ENCODE measurements at regions not wholly inside any gene's neighbourhood (a gene's known extent, or its start where the extent isn't known, plus 50 kb on each side); places are given as distances from the start of the nearest gene placed in this dataset.

GRCh38 chr13:90839061-90839460 lies 508.4 kb upstream of the MIR17HG start:
- TF ChIP-seq EP300 (IDR thresholded peaks at IDR 0.05) (no peak), CTCF (IDR thresholded peaks at IDR 0.05) (no peak)

Data from ovary (tissue), 3 donors.